K562 (cell line): ENCODE measurements at regions not wholly inside any gene's neighbourhood (a gene's known extent, or its start where the extent isn't known, plus 50 kb on each side); places are given as distances from the start of the nearest gene placed in this dataset.

Experiments used
- ATAC-seq: fragments of 200-7000 bp; cut with Tn5 transposase; 3 replicates; pipeline ENCODE4 v1.9.1; 2020; ENCODE audit warnings: moderate library complexity
- BruUV-seq: library from RNA; stranded (reverse); fragments of 400-500 nt; replicated peaks from 2 replicates; lab custom pipeline; 2021; lab: Mats Ljungman, UMichigan
- CTCF ChIA-PET: fragments of 300-600 bp; formaldehyde crosslinking; extraction: SDS; loops from one replicate; lab custom pipeline; 2021; ENCODE audit warnings: low intra/inter-chr PET ratio; lab: Yijun Ruan, JAX
- POLR2A ChIA-PET: fragments of 300-600, 350-650 bp; sonication (Branson Sonifier 250); formaldehyde crosslinking; extraction: SDS; loops from one replicate; lab custom pipeline; 2021; ENCODE audit warnings: antibody characterized with exemption, inconsistent platforms; lab: Yijun Ruan, JAX
- DNase-seq, 4 experiments: peaks; one replicate each; pipeline versions ENCODE4 v3.0.0 to v3.0.0-alpha.2; 2011 to 2018; ENCODE audit warnings: low spot score in 3 of 4, mixed read lengths in 3 of 4; ENCODE audit errors: extremely low read depth in 1 of 4
- FAIRE-seq: peaks from 2 replicates; lab custom pipeline; 2011; peaks lifted over from hg19 to GRCh38; lab: Jason Lieb, UNC
- H2AFZ ChIP-seq: 2 replicates; pipeline ENCODE4 v1.6.0; 2011; ENCODE audit warnings: low read depth, low read length, control low read depth, inconsistent platforms
- H3K27ac ChIP-seq: fragments of 200-600 bp; 3 replicates; pipeline ENCODE4 v1.8.0; 2011; ENCODE audit warnings: low read depth, mild to moderate bottlenecking, control low read depth, inconsistent platforms, low read length, moderate library complexity, mixed read lengths; ENCODE audit errors: extremely low read depth
- H3K27me3 ChIP-seq, 2 experiments: fragments of 300-600 bp in 1 of 2; 2 replicates in 1 of 2; 3 replicates in 1 of 2; pipeline versions ENCODE4 v1.6.0 to v1.8.0; 2011; ENCODE audit warnings: inconsistent platforms in 2 of 2, low read length in 2 of 2, mild to moderate bottlenecking in 1 of 2, mixed read lengths in 1 of 2, moderate library complexity in 1 of 2; ENCODE audit not compliant: control insufficient read depth in 2 of 2, insufficient read depth in 2 of 2
- H3K36me3 ChIP-seq: fragments of 300-600 bp; 3 replicates; pipeline ENCODE4 v1.8.0; 2011; ENCODE audit warnings: mild to moderate bottlenecking, low read length, inconsistent platforms; ENCODE audit not compliant: control insufficient read depth, insufficient read depth
- H3K4me1 ChIP-seq, 2 experiments: fragments of 200-600 bp in 1 of 2; replicated peaks in 1 of 2; 2 replicates in 1 of 2; 3 replicates in 1 of 2; pipeline versions ENCODE4 v1.5.1 to v1.8.0; 2011; ENCODE audit warnings: inconsistent platforms in 2 of 2, low read length in 2 of 2, mild to moderate bottlenecking in 1 of 2, mixed read lengths in 1 of 2, moderate library complexity in 1 of 2; ENCODE audit not compliant: control insufficient read depth in 2 of 2, insufficient read depth in 2 of 2
- H3K4me2 ChIP-seq: 2 replicates; pipeline ENCODE4 v1.6.1; 2011; ENCODE audit warnings: low read length, control low read depth, inconsistent platforms, mixed read lengths; ENCODE audit not compliant: insufficient read depth
- H3K4me3 ChIP-seq: fragments of 200-600 bp; sonication (generic), shearing (Covaris generic); 2 replicates; pipeline ENCODE4 v1.5.1; 2016; ENCODE audit warnings: control low read depth, inconsistent platforms
- H3K79me2 ChIP-seq: fragments of 200-600 bp; 3 replicates; pipeline ENCODE4 v1.8.0; 2011; ENCODE audit warnings: low read length, inconsistent platforms; ENCODE audit not compliant: control insufficient read depth, insufficient read depth
- H3K9ac ChIP-seq, 2 experiments: 2 replicates each; pipeline versions ENCODE4 v1.6.0 to v1.6.1; 2011; ENCODE audit warnings: low read depth in 2 of 2, low read length in 2 of 2, control low read depth in 1 of 2, inconsistent platforms in 1 of 2, mild to moderate bottlenecking in 1 of 2, mixed read lengths in 1 of 2; ENCODE audit not compliant: insufficient read depth in 1 of 2
- H3K9me1 ChIP-seq: one replicate; pipeline ENCODE4 v1.6.0; 2011; ENCODE audit warnings: inconsistent platforms, mild to moderate bottlenecking, low read length, moderate library complexity; ENCODE audit not compliant: control insufficient read depth, insufficient read depth
- H3K9me3 ChIP-seq: replicated peaks from 2 replicates; pipeline ENCODE4 v1.5.1; 2011; ENCODE audit warnings: low read depth, low read length, inconsistent platforms; ENCODE audit not compliant: control insufficient read depth, insufficient read depth
- H4K20me1 ChIP-seq: replicated peaks from 2 replicates; pipeline ENCODE4 v1.6.1; 2011; ENCODE audit warnings: low read length, inconsistent platforms, mixed read lengths; ENCODE audit not compliant: control insufficient read depth, insufficient read depth
- CBX8 ChIP-seq: fragments of 200-600 bp; sonication (generic); IDR thresholded peaks from 2 replicates; pipeline ENCODE4 v1.6.1; 2012; ENCODE audit warnings: borderline replicate concordance, mixed run types, low read depth, mild to moderate bottlenecking, moderate library complexity, mixed read lengths, low read length, control low read depth, inconsistent platforms; ENCODE audit not compliant: poor library complexity, severe bottlenecking; ENCODE audit errors: extremely low read depth
- CREBBP ChIP-seq: IDR thresholded peaks from one replicate; pipeline ENCODE4 v1.6.1; 2012; ENCODE audit warnings: low read depth, mild to moderate bottlenecking, control low read depth, inconsistent platforms, low read length
- KDM5B ChIP-seq: fragments of 200-600 bp; sonication (generic); IDR thresholded peaks from 2 replicates; pipeline ENCODE4 v1.6.1; 2012; ENCODE audit warnings: low read depth, mild to moderate bottlenecking, moderate library complexity, low read length, control low read depth, inconsistent platforms; ENCODE audit not compliant: insufficient replicate concordance
- NCOA1 ChIP-seq: fragments of 450-650 bp; IDR thresholded peaks from 2 replicates; pipeline ENCODE4 v1.6.1; 2016; ENCODE audit warnings: low read depth
- NFXL1 ChIP-seq: fragments of 450-650 bp; formaldehyde crosslinking; IDR thresholded peaks from 2 replicates; pipeline ENCODE4 v1.4.0; 2021; ENCODE audit warnings: mild to moderate bottlenecking
- PBX2 ChIP-seq, 2 experiments: IDR thresholded peaks in 1 of 2; conservative IDR thresholded peaks in 1 of 2; 2 replicates each; pipeline ENCODE4 v1.6.1; 2016; ENCODE audit warnings: low read depth in 2 of 2, mild to moderate bottlenecking in 1 of 2, missing compliant biosample characterization in 1 of 2, missing genetic modification characterization in 1 of 2, moderate library complexity in 1 of 2
- RBM34 ChIP-seq: fragments of 200-400 bp; formaldehyde crosslinking; IDR thresholded peaks from 2 replicates; pipeline ENCODE4 v1.6.1; 2018; ENCODE audit warnings: low read length, borderline replicate concordance; ENCODE audit not compliant: insufficient read depth
- RUNX1 ChIP-seq: sonication (generic); IDR thresholded peaks from 2 replicates; pipeline ENCODE4 v1.6.1; 2016; ENCODE audit warnings: antibody characterized with exemption, low read depth
- SIN3B ChIP-seq: fragments of 450-650 bp; IDR thresholded peaks from 2 replicates; pipeline ENCODE4 v1.6.1; 2017; ENCODE audit warnings: low read depth, mild to moderate bottlenecking, moderate library complexity
- TEAD1 ChIP-seq, 2 experiments: fragments of 450-650 bp in 1 of 2; sonication (generic) in 1 of 2; formaldehyde crosslinking; IDR thresholded peaks; 2 replicates each; pipeline versions ENCODE4 v1.4.0 to v1.8.0; 2020 to 2022; ENCODE audit warnings: mild to moderate bottlenecking in 2 of 2, missing genetic modification reagents in 1 of 2
- TSC22D4 ChIP-seq: fragments of 450-650 bp; IDR thresholded peaks from 2 replicates; pipeline ENCODE4 v1.6.1; 2016; ENCODE audit warnings: missing genetic modification characterization, missing biosample characterization, control low read depth
- ZNF354B ChIP-seq: fragments of 250-450 bp; sonication (Bioruptor Pico); IDR thresholded peaks from 2 replicates; pipeline ENCODE4 v1.4.0; 2020
- ZNF436 ChIP-seq: fragments of 250-450, 450-650 bp; sonication (Bioruptor Pico); formaldehyde crosslinking; IDR thresholded peaks from 2 replicates; pipeline ENCODE4 v1.7.0; 2020; ENCODE audit warnings: mild to moderate bottlenecking
- WGBS: fragments of 100-300 bp; shearing (Covaris generic); methylation state at CpG from one replicate; pipeline ENCODE4 v1.1.6; 2016; ENCODE audit warnings: low coverage, mixed read lengths; ENCODE audit not compliant: insufficient coverage; ENCODE audit errors: missing lambda C conversion rate; 5-methylcytosine and 5-hydroxymethylcytosine counted together
- in situ Hi-C: fragments of 300-500 bp; cut with MboI; formaldehyde crosslinking; loops from 4 replicates; pipeline ENCODE4 v1.15.0; 2018; ENCODE audit warnings: inconsistent platforms, mixed read lengths
- intact Hi-C: fragments of 100-400 bp; cut with micrococcal nuclease; formaldehyde crosslinking; loops from 2 replicates; pipeline ENCODE4 v1.14.2; 2022
- TF ChIP-seq, protein P1 (sequence below): fragments of 250-450 bp; sonication (Bioruptor Pico); IDR thresholded peaks from 2 replicates; pipeline ENCODE4 v1.4.0; 2020
- TF ChIP-seq, protein P2 (sequence below): sonication (generic); formaldehyde crosslinking; IDR thresholded peaks from 2 replicates; pipeline ENCODE4 v1.8.0; 2022; ENCODE audit warnings: mild to moderate bottlenecking, low read depth, missing genetic modification reagents

DNA sequence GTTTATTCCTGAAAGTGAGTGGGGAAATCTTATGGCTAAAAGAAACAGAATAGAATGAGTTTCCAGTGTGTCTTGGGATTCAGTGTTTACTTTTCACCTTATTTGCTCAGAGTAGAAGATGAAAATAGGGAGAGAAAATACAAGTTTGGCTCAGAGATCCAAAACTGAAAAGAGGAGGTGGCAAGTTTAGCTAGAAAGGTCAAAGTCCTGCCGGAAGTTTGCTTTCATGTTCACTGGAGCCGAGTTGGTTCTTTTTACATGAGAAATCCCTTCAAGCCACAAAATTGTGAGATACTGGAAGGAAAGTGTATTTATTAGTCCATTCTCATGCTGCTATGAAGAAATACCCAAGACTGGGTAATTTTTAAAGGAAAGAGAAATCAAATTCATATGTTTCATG lies 604.6 kb downstream of the MRPL39 start:
- POLR2A ChIA-PET = no interaction called here
- H3K79me2 ChIP-seq = no peaks in the 10 kb centered on the region
- BruUV-seq = no TSS peak

More for the DNA sequence above, 604.6 kb downstream of the MRPL39 start:
- 3% methylated on average over 2 of the region's 2 CpGs for WGBS
- no peak for FAIRE-seq
- no peak overlapping the region for H3K9ac ChIP-seq
- H3K36me3 ChIP-seq = no peaks in the 10 kb centered on the region
- H3K4me1 ChIP-seq = no peaks in the 10 kb centered on the region
- no peak overlapping the region for H3K27ac ChIP-seq
- no peaks in the 10 kb centered on the region for H3K9me3 ChIP-seq
- no peak overlapping the region for H3K4me3 ChIP-seq
- CTCF ChIA-PET = no interaction called here
- intact Hi-C loops = no loop called here
- H2AFZ ChIP-seq = no peak overlapping the region
- DNase-seq = no peak
- H4K20me1 ChIP-seq = no peaks in the 10 kb centered on the region
- in situ Hi-C loops = no loop called here
- no peak for TF ChIP-seq NCOA1
- TF ChIP-seq TEAD1 (CRISPR knock-in tag; IDR thresholded peaks at IDR 0.05) = no peak
- TF ChIP-seq NFXL1 (CRISPR knock-in tag) = no peak
- no peak for TF ChIP-seq SIN3B
- TF ChIP-seq CBX8 = no peak
- no peak for TF ChIP-seq RUNX1
- TF ChIP-seq ZNF354B (CRISPR knock-in tag) = no peak
- no peak for TF ChIP-seq PBX2 (CRISPR knock-in tag; IDR thresholded peaks at IDR 0.05; ENCODE audit: low read depth)
- TF ChIP-seq PBX2 (tag; conservative IDR thresholded peaks at IDR 0.05; ENCODE audit: low read depth) = no peak
- TF ChIP-seq KDM5B = no peak
- TF ChIP-seq, protein P1, sequence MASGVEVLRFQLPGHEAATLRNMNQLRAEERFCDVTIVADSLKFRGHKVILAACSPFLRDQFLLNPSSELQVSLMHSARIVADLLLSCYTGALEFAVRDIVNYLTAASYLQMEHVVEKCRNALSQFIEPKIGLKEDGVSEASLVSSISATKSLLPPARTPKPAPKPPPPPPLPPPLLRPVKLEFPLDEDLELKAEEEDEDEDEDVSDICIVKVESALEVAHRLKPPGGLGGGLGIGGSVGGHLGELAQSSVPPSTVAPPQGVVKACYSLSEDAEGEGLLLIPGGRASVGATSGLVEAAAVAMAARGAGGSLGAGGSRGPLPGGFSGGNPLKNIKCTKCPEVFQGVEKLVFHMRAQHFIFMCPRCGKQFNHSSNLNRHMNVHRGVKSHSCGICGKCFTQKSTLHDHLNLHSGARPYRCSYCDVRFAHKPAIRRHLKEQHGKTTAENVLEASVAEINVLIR (CRISPR knock-in tag) = no peak
- no peak for TF ChIP-seq CREBBP
- no peak for TF ChIP-seq TSC22D4
- TF ChIP-seq, protein P2, sequence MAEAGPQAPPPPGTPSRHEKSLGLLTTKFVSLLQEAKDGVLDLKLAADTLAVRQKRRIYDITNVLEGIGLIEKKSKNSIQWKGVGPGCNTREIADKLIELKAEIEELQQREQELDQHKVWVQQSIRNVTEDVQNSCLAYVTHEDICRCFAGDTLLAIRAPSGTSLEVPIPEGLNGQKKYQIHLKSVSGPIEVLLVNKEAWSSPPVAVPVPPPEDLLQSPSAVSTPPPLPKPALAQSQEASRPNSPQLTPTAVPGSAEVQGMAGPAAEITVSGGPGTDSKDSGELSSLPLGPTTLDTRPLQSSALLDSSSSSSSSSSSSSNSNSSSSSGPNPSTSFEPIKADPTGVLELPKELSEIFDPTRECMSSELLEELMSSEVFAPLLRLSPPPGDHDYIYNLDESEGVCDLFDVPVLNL (CRISPR knock-in tag) = no peak
- no peak for TF ChIP-seq RBM34
- TF ChIP-seq ZNF436 (CRISPR knock-in tag) = no peak
- TF ChIP-seq, all 486 proteins: peak for 0
- no peak overlapping the region for H3K4me2 ChIP-seq
- ATAC-seq = no peak
- no peaks in the 10 kb centered on the region for H3K9me1 ChIP-seq
- H3K27me3 ChIP-seq = no peaks in the 10 kb centered on the region
